PC-9 (cell line): ENCODE measurements at regions not wholly inside any gene's neighbourhood (a gene's known extent, or its start where the extent isn't known, plus 50 kb on each side); places are given as distances from the start of the nearest gene placed in this dataset.

Experiments
- BruUV-seq: library from RNA; stranded (reverse); fragments of 400-500 nt; replicated peaks from 2 replicates; lab custom pipeline; 2021; lab: Mats Ljungman, UMichigan
- CTCF ChIA-PET: fragments of 300-600 bp; sonication (Branson Sonifier 250); formaldehyde crosslinking; loops from one replicate; lab custom pipeline; 2022; ENCODE audit warnings: antibody characterized with exemption; lab: Charles Lee
- POLR2A ChIA-PET: fragments of 300-600 bp; sonication (Branson Sonifier 250); formaldehyde crosslinking; loops from one replicate; lab custom pipeline; 2022; ENCODE audit warnings: antibody characterized with exemption; ENCODE audit not compliant: unreplicated experiment; lab: Charles Lee
- DNase-seq, 2 experiments: peaks; one replicate each; pipeline versions ENCODE4 v3.0.0 to v3.0.0-alpha.2; 2015 to 2022; ENCODE audit warnings: mixed read lengths in 1 of 2
- H2AFZ ChIP-seq: fragments of 200-600 bp; sonication (generic); 2 replicates; pipeline ENCODE4 v1.8.1; 2017; ENCODE audit warnings: antibody characterized with exemption
- H3F3A ChIP-seq: fragments of 200-600 bp; sonication (generic); 2 replicates; pipeline ENCODE4 v1.8.1; 2017; ENCODE audit warnings: antibody characterized with exemption, mild to moderate bottlenecking, low read depth; ENCODE audit not compliant: insufficient read depth
- H3K27ac ChIP-seq: fragments of 200-600 bp; sonication (generic); 2 replicates; pipeline ENCODE4 v1.6.1; 2016; ENCODE audit warnings: mixed run types
- H3K27me3 ChIP-seq: fragments of 200-600 bp; sonication (generic); 2 replicates; pipeline ENCODE4 v1.6.1; 2016; ENCODE audit warnings: low read depth, mixed run types; ENCODE audit not compliant: insufficient read depth
- H3K36me3 ChIP-seq: fragments of 200-600 bp; sonication (generic); 2 replicates; pipeline ENCODE4 v1.6.1; 2016; ENCODE audit warnings: low read depth, mixed run types
- H3K4me1 ChIP-seq: fragments of 200-600 bp; sonication (generic); replicated peaks from 2 replicates; pipeline ENCODE4 v1.6.1; 2016; ENCODE audit warnings: mixed run types; ENCODE audit not compliant: insufficient read depth
- H3K4me2 ChIP-seq: fragments of 200-600 bp; sonication (generic); 2 replicates; pipeline ENCODE4 v1.6.1; 2017; ENCODE audit warnings: mixed run types
- H3K4me3 ChIP-seq: fragments of 200-600 bp; sonication (generic); 2 replicates; pipeline ENCODE4 v1.6.1; 2016; ENCODE audit warnings: mixed run types
- H3K79me2 ChIP-seq: fragments of 200-600 bp; sonication (generic); 2 replicates; pipeline ENCODE4 v1.6.1; 2017; ENCODE audit warnings: low read depth, mixed run types
- H3K9me2 ChIP-seq: fragments of 200-600 bp; sonication (generic); 2 replicates; pipeline ENCODE4 v1.8.1; 2017; ENCODE audit warnings: mild to moderate bottlenecking; ENCODE audit not compliant: insufficient read depth
- H3K9me3 ChIP-seq: fragments of 200-600 bp; sonication (generic); 2 replicates; pipeline ENCODE4 v1.8.1; 2016; ENCODE audit warnings: low read depth; ENCODE audit not compliant: insufficient read depth
- H4K20me1 ChIP-seq: fragments of 200-600 bp; sonication (generic); 2 replicates; pipeline ENCODE4 v1.8.1; 2017; ENCODE audit not compliant: insufficient read depth
- EZH2 ChIP-seq: fragments of 200-600 bp; sonication (generic); IDR thresholded peaks from 2 replicates; pipeline ENCODE4 v1.8.0; 2017; ENCODE audit warnings: antibody characterized with exemption, low read depth
- intact Hi-C: fragments of 100-400 bp; cut with micrococcal nuclease; formaldehyde crosslinking; loops from one replicate; pipeline ENCODE4 v1.10.0; 2022; ENCODE audit not compliant: unreplicated experiment
- TF ChIP-seq, protein P1 (sequence below): fragments of 200-600 bp; sonication (generic); conservative IDR thresholded peaks from 2 replicates; pipeline ENCODE4 v1.6.1; 2017; ENCODE audit warnings: mixed run types, antibody characterized with exemption, mild to moderate bottlenecking, moderate library complexity

DNA sequence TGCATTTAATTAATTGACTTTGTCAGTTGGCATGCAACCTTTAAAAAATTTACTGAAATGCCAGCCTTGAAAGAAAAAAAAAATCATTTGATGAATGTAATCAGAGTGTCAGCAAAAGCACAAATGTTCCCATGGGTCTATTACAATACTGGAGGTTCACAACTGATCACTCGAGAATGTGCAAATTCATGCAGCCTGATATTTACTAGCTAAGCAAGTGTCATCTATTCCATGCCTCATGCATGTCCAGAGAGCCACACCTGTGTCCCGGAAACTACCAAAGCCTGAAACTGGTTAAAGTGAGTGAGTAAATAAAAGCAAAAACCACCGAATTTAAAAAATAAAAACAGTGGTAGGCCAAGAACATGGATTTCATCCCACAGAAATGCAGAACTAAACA is 415.3 kb upstream of the ID2 start:
- Histone ChIP-seq H3K9me3 (no peaks in the 10 kb centered on the region), H3K9me2 (no peaks in the 10 kb centered on the region), H2AFZ (no peak overlapping the region), H3K79me2 (no peaks in the 10 kb centered on the region), H3K27me3 (peaks cover 44% of the 10 kb centered on the region), H4K20me1 (no peaks in the 10 kb centered on the region; the same call in 1 of the 2 replicates), H3K4me2 (no peak overlapping the region), H3K4me1 (no peaks in the 10 kb centered on the region), H3K27ac (no peak overlapping the region), H3K36me3 (no peaks in the 10 kb centered on the region), H3K4me3 (no peak overlapping the region), H3F3A (no peaks in the 10 kb centered on the region)
- POLR2A ChIA-PET = no interaction called here
- no TSS peak for BruUV-seq
- no peak for DNase-seq
- CTCF ChIA-PET = no interaction called here
- TF ChIP-seq, protein P1, sequence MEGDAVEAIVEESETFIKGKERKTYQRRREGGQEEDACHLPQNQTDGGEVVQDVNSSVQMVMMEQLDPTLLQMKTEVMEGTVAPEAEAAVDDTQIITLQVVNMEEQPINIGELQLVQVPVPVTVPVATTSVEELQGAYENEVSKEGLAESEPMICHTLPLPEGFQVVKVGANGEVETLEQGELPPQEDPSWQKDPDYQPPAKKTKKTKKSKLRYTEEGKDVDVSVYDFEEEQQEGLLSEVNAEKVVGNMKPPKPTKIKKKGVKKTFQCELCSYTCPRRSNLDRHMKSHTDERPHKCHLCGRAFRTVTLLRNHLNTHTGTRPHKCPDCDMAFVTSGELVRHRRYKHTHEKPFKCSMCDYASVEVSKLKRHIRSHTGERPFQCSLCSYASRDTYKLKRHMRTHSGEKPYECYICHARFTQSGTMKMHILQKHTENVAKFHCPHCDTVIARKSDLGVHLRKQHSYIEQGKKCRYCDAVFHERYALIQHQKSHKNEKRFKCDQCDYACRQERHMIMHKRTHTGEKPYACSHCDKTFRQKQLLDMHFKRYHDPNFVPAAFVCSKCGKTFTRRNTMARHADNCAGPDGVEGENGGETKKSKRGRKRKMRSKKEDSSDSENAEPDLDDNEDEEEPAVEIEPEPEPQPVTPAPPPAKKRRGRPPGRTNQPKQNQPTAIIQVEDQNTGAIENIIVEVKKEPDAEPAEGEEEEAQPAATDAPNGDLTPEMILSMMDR = no peak
- no peak for TF ChIP-seq EZH2
- intact Hi-C loops = no loop called here

- H3K4me3 ChIP-seq = no peak overlapping the region
- H4K20me1 ChIP-seq = no peaks in the 10 kb centered on the region; the same call in 1 of the 2 replicates
- H3K9me2 ChIP-seq = no peaks in the 10 kb centered on the region
- no peak overlapping the region for H2AFZ ChIP-seq
- BruUV-seq = no TSS peak
- no peaks in the 10 kb centered on the region for H3K36me3 ChIP-seq
- H3K4me1 ChIP-seq = no peaks in the 10 kb centered on the region
- H3K27me3 ChIP-seq = peaks cover 39% of the 10 kb centered on the region
- intact Hi-C loops = no loop called here
- H3K9me3 ChIP-seq = no peaks in the 10 kb centered on the region
- DNase-seq = no peak
- ChIA-PET POLR2A (no interaction called here), CTCF (no interaction called here)
- TF ChIP-seq EZH2 = no peak
- TF ChIP-seq, protein P1 = no peak
- H3K79me2 ChIP-seq = no peaks in the 10 kb centered on the region
- H3K27ac ChIP-seq = no peak overlapping the region
- no peaks in the 10 kb centered on the region for H3F3A ChIP-seq
- no peak overlapping the region for H3K4me2 ChIP-seq
Measured at GRCh38 chr2:8267048-8267447, 414.8 kb upstream of the ID2 start.

DNA sequence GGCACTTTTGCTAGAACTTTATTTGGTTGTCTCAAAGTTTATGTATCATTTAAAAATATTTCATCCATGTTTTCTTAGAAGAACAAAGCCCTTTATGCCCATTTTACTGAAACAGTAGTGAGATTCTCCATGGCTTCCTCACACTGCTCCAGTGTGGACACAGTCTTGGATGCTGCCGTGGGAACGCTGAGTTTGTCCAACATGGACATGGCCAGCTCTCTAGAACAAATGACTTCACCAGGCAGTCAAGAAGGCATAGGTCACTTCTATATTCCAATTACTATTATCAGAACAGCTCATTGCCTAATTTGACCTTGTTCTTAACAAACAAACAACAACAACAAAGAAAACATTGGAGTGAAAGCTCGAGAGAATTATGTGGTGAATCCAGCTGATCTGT is 414.1 kb upstream of the ID2 start:
- H3K36me3 ChIP-seq = no peaks in the 10 kb centered on the region
- no peak overlapping the region for H2AFZ ChIP-seq
- intact Hi-C loops = no loop called here
- no peak overlapping the region for H3K27ac ChIP-seq
- ChIA-PET POLR2A (no interaction called here), CTCF (no interaction called here)
- no TSS peak for BruUV-seq
- H3F3A ChIP-seq = no peaks in the 10 kb centered on the region
- TF ChIP-seq EZH2 = no peak
- TF ChIP-seq, protein P1 = no peak
- no peaks in the 10 kb centered on the region for H3K9me3 ChIP-seq
- no peaks in the 10 kb centered on the region for H3K9me2 ChIP-seq
- no peak overlapping the region for H3K4me2 ChIP-seq
- no peak for DNase-seq
- H3K4me1 ChIP-seq = no peaks in the 10 kb centered on the region
- H3K79me2 ChIP-seq = no peaks in the 10 kb centered on the region
- H3K27me3 ChIP-seq = peaks cover 34% of the 10 kb centered on the region
- H3K4me3 ChIP-seq = no peak overlapping the region
- H4K20me1 ChIP-seq = no peaks in the 10 kb centered on the region; the same call in 1 of the 2 replicates
